ENCODE measurements at regions not wholly inside any gene's neighbourhood (a gene's known extent, or its start where the extent isn't known, plus 50 kb on each side); places are given as distances from the start of the nearest gene placed in this dataset.

- Mint-ChIP-seq H3K27me3 (no peaks in the 10 kb centered on the region), H3K9me3 (ENCODE audit: insufficient read depth) (no peaks in the 10 kb centered on the region), H3K4me1 (no peaks in the 10 kb centered on the region), H3K27ac (no peak overlapping the region), H3K4me3 (no peak overlapping the region)
- no peaks in the 10 kb centered on the region for H3K79me2 ChIP-seq (ENCODE audit: control insufficient read depth, insufficient read depth, low read length)
- H3K27me3 ChIP-seq (replicated peaks in 1 of 4; ENCODE audit: control extremely low read depth in 1 of 4, control insufficient read depth in 3 of 4, insufficient read depth in 4 of 4, low read length in 3 of 4): no peaks in the 10 kb centered on the region
- 79% methylated on average over 5 of the region's 7 CpGs for WGBS (ENCODE audit: insufficient coverage)
- TF ChIP-seq CTCF (IDR thresholded peaks at IDR 0.05): no peak
- TF ChIP-seq EZH2 (IDR thresholded peaks at IDR 0.05; ENCODE audit: borderline replicate concordance, insufficient read depth, low read depth, low read length, poor library complexity, severe bottlenecking): no peak
- ATAC-seq (ENCODE audit: low read depth) (no peak), DNase-seq (no peak)
- CTCF ChIA-PET: no interaction called here
- no peaks in the 10 kb centered on the region for H3K36me3 ChIP-seq (replicated peaks in 1 of 2; ENCODE audit: control extremely low read depth in 1 of 2, control insufficient read depth in 1 of 2, extremely low read depth in 1 of 2, insufficient read depth in 2 of 2, low read length in 1 of 2)
- POLR2A ChIA-PET: no interaction called here
- H2AFZ ChIP-seq (ENCODE audit: insufficient read depth, low read depth, low read length, poor library complexity, severe bottlenecking): no peak overlapping the region
- H3K27ac ChIP-seq (ENCODE audit: low read length in 2 of 2): no peak overlapping the region
- intact Hi-C loops (cut with micrococcal nuclease): no loop called here
- H3K4me3 ChIP-seq (ENCODE audit: control extremely low read depth in 1 of 5, extremely low read depth in 1 of 5, insufficient read depth in 1 of 5, low read depth in 2 of 5, low read length in 4 of 5): no peak overlapping the region
- H3K4me1 ChIP-seq (ENCODE audit: control insufficient read depth in 2 of 2, insufficient read depth in 2 of 2, low read length in 2 of 2): no peaks in the 10 kb centered on the region
- H3K9me3 ChIP-seq (ENCODE audit: control extremely low read depth in 1 of 3, control insufficient read depth in 2 of 3, insufficient read depth in 1 of 3, low read length in 2 of 3): no peaks in the 10 kb centered on the region
- H3K9ac ChIP-seq (ENCODE audit: low read length): no peak overlapping the region
- H3K4me2 ChIP-seq (replicated peaks; ENCODE audit: low read depth, low read length, poor library complexity, severe bottlenecking): no peak overlapping the region
- no peaks in the 10 kb centered on the region for H4K20me1 ChIP-seq (ENCODE audit: control insufficient read depth, insufficient read depth, low read length, poor library complexity, severe bottlenecking)
Measured at GRCh38 chr4:123945301-123945700, 548.7 kb downstream of the SPRY1 start.

- ATAC-seq (ENCODE audit: low read depth): no peak
- H3K27ac ChIP-seq (ENCODE audit: low read length in 2 of 2): no peak overlapping the region
- Mint-ChIP-seq H3K4me1 (no peaks in the 10 kb centered on the region), H3K9me3 (ENCODE audit: insufficient read depth) (no peaks in the 10 kb centered on the region), H3K27me3 (no peaks in the 10 kb centered on the region), H3K27ac (no peak overlapping the region), H3K4me3 (no peak overlapping the region)
- ChIA-PET POLR2A (no interaction called here), CTCF (no interaction called here)
- H4K20me1 ChIP-seq (ENCODE audit: control insufficient read depth, insufficient read depth, low read length, poor library complexity, severe bottlenecking): no peaks in the 10 kb centered on the region
- no peak for DNase-seq
- no peak overlapping the region for H3K4me3 ChIP-seq (ENCODE audit: control extremely low read depth in 1 of 5, extremely low read depth in 1 of 5, insufficient read depth in 1 of 5, low read depth in 2 of 5, low read length in 4 of 5)
- H3K9ac ChIP-seq (ENCODE audit: low read length): no peak overlapping the region
- H3K4me2 ChIP-seq (replicated peaks; ENCODE audit: low read depth, low read length, poor library complexity, severe bottlenecking): no peak overlapping the region
- H3K79me2 ChIP-seq (ENCODE audit: control insufficient read depth, insufficient read depth, low read length): no peaks in the 10 kb centered on the region
- no peak overlapping the region for H2AFZ ChIP-seq (ENCODE audit: insufficient read depth, low read depth, low read length, poor library complexity, severe bottlenecking)
- intact Hi-C loops (cut with micrococcal nuclease): no loop called here
- H3K9me3 ChIP-seq (ENCODE audit: control extremely low read depth in 1 of 3, control insufficient read depth in 2 of 3, insufficient read depth in 1 of 3, low read length in 2 of 3): no peaks in the 10 kb centered on the region
- TF ChIP-seq CTCF (IDR thresholded peaks at IDR 0.05) (no peak), EZH2 (IDR thresholded peaks at IDR 0.05; ENCODE audit: borderline replicate concordance, insufficient read depth, low read depth, low read length, poor library complexity, severe bottlenecking) (no peak)
- no peaks in the 10 kb centered on the region for H3K4me1 ChIP-seq (ENCODE audit: control insufficient read depth in 2 of 2, insufficient read depth in 2 of 2, low read length in 2 of 2)
- H3K36me3 ChIP-seq (replicated peaks in 1 of 2; ENCODE audit: control extremely low read depth in 1 of 2, control insufficient read depth in 1 of 2, extremely low read depth in 1 of 2, insufficient read depth in 2 of 2, low read length in 1 of 2): no peaks in the 10 kb centered on the region
- H3K27me3 ChIP-seq (replicated peaks in 1 of 4; ENCODE audit: control extremely low read depth in 1 of 4, control insufficient read depth in 3 of 4, insufficient read depth in 4 of 4, low read length in 3 of 4): no peaks in the 10 kb centered on the region
Measured at GRCh38 chr4:123950530-123950929, 553.9 kb downstream of the SPRY1 start.

Data from B cell (primary cell).